SU-DHL-6 (cell line): ENCODE measurements at regions not wholly inside any gene's neighbourhood (a gene's known extent, or its start where the extent isn't known, plus 50 kb on each side); places are given as distances from the start of the nearest gene placed in this dataset.
"Not testable (repeated sequence)": the region's sequence is repeated elsewhere in the genome, so short reads cannot be mapped to it uniquely, and the experiment has no call there.

ENCODE experiments used
- H2AFZ ChIP-seq: fragments of 200-600 bp; sonication (generic); 2 replicates; pipeline ENCODE4 v1.6.1; 2014; ENCODE audit warnings: low read depth, mild to moderate bottlenecking, moderate library complexity, mixed read lengths, antibody characterized with exemption, low read length; ENCODE audit not compliant: severe bottlenecking
- H3F3A ChIP-seq: fragments of 200-600 bp; shearing (Covaris generic); 2 replicates; pipeline ENCODE4 v1.6.0; 2016; ENCODE audit warnings: antibody characterized with exemption, mild to moderate bottlenecking; ENCODE audit not compliant: insufficient read depth
- H3K27ac ChIP-seq: fragments of 200-600 bp; sonication (generic); 2 replicates; pipeline ENCODE4 v1.5.1; 2016; ENCODE audit warnings: low read depth, mild to moderate bottlenecking, low read length, moderate library complexity, mixed read lengths
- H3K27me3 ChIP-seq: fragments of 200-600 bp; sonication (generic), shearing (Covaris generic); 2 replicates; pipeline ENCODE4 v1.6.0; 2014; ENCODE audit warnings: mild to moderate bottlenecking, low read length
- H3K36me3 ChIP-seq: fragments of 200-600 bp; sonication (generic); 2 replicates; pipeline ENCODE4 v1.6.1; 2014; ENCODE audit warnings: mild to moderate bottlenecking, low read length, mixed read lengths
- H3K4me2 ChIP-seq: fragments of 300-600, 200-600 bp; shearing (Covaris generic), sonication (generic); 2 replicates; pipeline ENCODE4 v1.6.0; 2014; ENCODE audit warnings: low read length, low read depth, mild to moderate bottlenecking; ENCODE audit not compliant: poor library complexity, severe bottlenecking
- H3K4me3 ChIP-seq: fragments of 200-600 bp; sonication (generic); 2 replicates; pipeline ENCODE4 v1.5.1; 2014; ENCODE audit warnings: antibody characterized with exemption, low read length, mild to moderate bottlenecking, mixed read lengths; ENCODE audit not compliant: insufficient read depth, poor library complexity, severe bottlenecking
- H3K79me2 ChIP-seq: fragments of 200-600 bp; sonication (generic); 2 replicates; pipeline ENCODE4 v1.6.1; 2014; ENCODE audit warnings: mild to moderate bottlenecking, low read length, moderate library complexity; ENCODE audit not compliant: insufficient read depth
- H3K9ac ChIP-seq: fragments of 200-600 bp; sonication (generic); 2 replicates; pipeline ENCODE4 v1.7.0; 2014; ENCODE audit warnings: mild to moderate bottlenecking, low read length
- H3K9me2 ChIP-seq: fragments of 200-600 bp; sonication (generic); replicated peaks from 2 replicates; pipeline ENCODE4 v1.6.1; 2014; ENCODE audit warnings: low read length; ENCODE audit not compliant: insufficient read depth
- H3K9me3 ChIP-seq: fragments of 200-600 bp; sonication (generic); 2 replicates; pipeline ENCODE4 v1.6.1; 2014; ENCODE audit warnings: low read length, mixed read lengths; ENCODE audit not compliant: insufficient read depth
- H4K20me1 ChIP-seq: fragments of 200-600 bp; sonication (generic); 2 replicates; pipeline ENCODE4 v1.6.1; 2014; ENCODE audit warnings: low read depth, mild to moderate bottlenecking, antibody characterized with exemption, low read length, moderate library complexity, mixed read lengths
- CTCF ChIP-seq: fragments of 200-600 bp; sonication (generic); IDR thresholded peaks from one replicate; pipeline ENCODE4 v1.5.1; 2017; ENCODE audit warnings: antibody characterized with exemption, mild to moderate bottlenecking, low read length, moderate library complexity; ENCODE audit not compliant: insufficient read depth, poor library complexity, severe bottlenecking
- EZH2phosphoT487 ChIP-seq: fragments of 200-600 bp; sonication (generic), shearing (Covaris generic); conservative IDR thresholded peaks from 2 replicates; pipeline ENCODE4 v1.6.1; 2018; ENCODE audit warnings: mild to moderate bottlenecking, antibody characterized with exemption, low read length, moderate library complexity, mixed read lengths

- H4K20me1 ChIP-seq, H3K9me3 ChIP-seq, H3F3A ChIP-seq, H3K4me3 ChIP-seq, H3K36me3 ChIP-seq, H3K9me2 ChIP-seq, H3K9ac ChIP-seq, H3K27me3 ChIP-seq, H3K27ac ChIP-seq, H3K79me2 ChIP-seq, H3K4me2 ChIP-seq, H2AFZ ChIP-seq: not testable (repeated sequence)
Observed at GRCh38 chr12:76292891-76293290, 55.3 kb downstream of the BBS10 start.

DNA sequence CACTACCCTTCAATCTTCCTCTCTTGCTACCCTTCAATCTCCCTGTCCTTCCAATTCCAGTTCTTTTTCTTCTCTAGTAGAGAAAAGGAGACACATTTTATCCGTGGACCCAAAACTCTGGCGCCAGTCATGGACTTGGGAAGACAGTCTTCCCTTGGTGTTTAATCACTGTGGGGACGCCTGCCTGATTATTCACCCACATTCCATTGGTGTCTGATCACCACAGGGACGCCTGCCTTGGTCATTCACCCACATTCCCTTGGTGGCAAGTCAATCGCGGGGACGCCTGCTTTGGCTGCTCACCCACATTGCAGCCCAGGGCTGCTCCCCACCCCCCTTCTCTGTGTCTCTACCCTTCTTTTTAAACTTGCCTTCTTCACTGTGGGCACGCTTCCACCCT lies 55.9 kb downstream of the BBS10 start:
- not testable (repeated sequence) for H3K79me2 ChIP-seq, H3K9me2 ChIP-seq, H3K4me2 ChIP-seq, H4K20me1 ChIP-seq, H3K36me3 ChIP-seq, H3K9me3 ChIP-seq, H3K4me3 ChIP-seq, H2AFZ ChIP-seq, H3K9ac ChIP-seq, H3K27me3 ChIP-seq, H3K27ac ChIP-seq, H3F3A ChIP-seq

DNA sequence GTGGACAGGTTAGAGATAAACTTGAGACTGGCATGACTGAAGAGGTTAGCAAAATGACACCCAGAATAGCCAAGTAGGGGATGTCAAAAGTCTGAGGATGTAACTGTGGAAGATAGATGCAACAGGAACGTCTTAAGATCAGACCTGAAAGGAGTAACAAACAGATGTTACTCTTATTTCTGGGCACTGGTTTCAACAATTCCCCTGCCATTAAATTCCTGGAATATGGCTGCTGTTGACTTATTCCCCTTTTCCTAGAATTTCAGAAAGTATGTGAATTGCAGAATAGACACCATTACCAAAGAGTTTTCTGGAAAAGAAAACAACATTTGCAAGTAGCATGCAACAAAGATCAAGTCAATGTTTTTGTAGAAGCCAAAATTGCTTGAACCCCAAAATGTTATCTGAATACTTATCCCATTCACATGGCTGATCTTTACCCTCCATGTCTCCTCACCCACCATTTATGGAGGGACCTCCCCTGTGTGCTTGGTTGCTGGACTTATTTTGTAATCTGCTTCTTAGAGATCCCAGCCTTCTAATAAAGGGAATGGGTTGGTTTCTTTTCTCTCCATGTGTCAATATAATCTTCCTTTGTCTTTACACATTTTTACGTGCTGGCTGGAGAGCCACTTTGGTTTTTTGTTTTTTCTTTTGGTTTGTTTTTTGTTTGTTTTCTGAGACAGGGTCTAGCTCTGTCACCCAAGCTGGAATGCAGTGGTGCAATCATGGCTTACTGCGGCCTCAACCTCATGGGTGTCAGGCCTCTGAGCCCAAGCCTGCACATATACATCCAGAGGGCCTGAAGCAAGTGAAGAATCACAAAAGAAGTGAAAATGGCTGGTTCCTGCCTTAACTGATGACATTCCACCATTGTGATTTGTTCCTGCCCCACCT lies 57.0 kb downstream of the BBS10 start:
- Histone ChIP-seq H3K9me2 (no peaks in the 10 kb centered on the region), H2AFZ (no peak overlapping the region), H4K20me1 (no peaks in the 10 kb centered on the region), H3F3A (no peaks in the 10 kb centered on the region), H3K36me3 (no peaks in the 10 kb centered on the region), H3K4me3 (no peak overlapping the region), H3K27ac (no peak overlapping the region), H3K79me2 (no peaks in the 10 kb centered on the region), H3K9me3 (no peaks in the 10 kb centered on the region), H3K4me2 (no peak overlapping the region), H3K27me3 (no peaks in the 10 kb centered on the region), H3K9ac (no peak overlapping the region)
- TF ChIP-seq CTCF (no peak), EZH2phosphoT487 (no peak)

- Histone ChIP-seq H3K9me2 (no peaks in the 10 kb centered on the region), H3K4me2 (no peak overlapping the region)
- TF ChIP-seq EZH2phosphoT487 (no peak), CTCF (no peak)
Observed at GRCh38 chr12:76288218-76288617, 60.0 kb downstream of the BBS10 start.

More at GRCh38 chr12:76288218-76288617, 60.0 kb downstream of the BBS10 start:
- H3K36me3 ChIP-seq: no peaks in the 10 kb centered on the region
- no peaks in the 10 kb centered on the region for H4K20me1 ChIP-seq
- no peaks in the 10 kb centered on the region for H3K79me2 ChIP-seq
- no peaks in the 10 kb centered on the region for H3K27me3 ChIP-seq
- no peaks in the 10 kb centered on the region for H3K9me3 ChIP-seq
- H2AFZ ChIP-seq: no peak overlapping the region
- no peak overlapping the region for H3K9ac ChIP-seq
- no peak overlapping the region for H3K4me3 ChIP-seq
- no peak overlapping the region for H3K27ac ChIP-seq
- H3F3A ChIP-seq: no peaks in the 10 kb centered on the region
